Endothelial cell of umbilical vein (primary cell): ENCODE measurements at regions not wholly inside any gene's neighbourhood (a gene's known extent, or its start where the extent isn't known, plus 50 kb on each side); places are given as distances from the start of the nearest gene placed in this dataset.

Experiments used
- BruUV-seq: library from RNA; stranded (reverse); fragments of 400-500 nt; replicated peaks from 2 replicates; lab custom pipeline; 2021; lab: Mats Ljungman, UMichigan
- CTCF ChIA-PET: fragments of 300-600, 350-600 bp; sonication (Branson Sonifier 250); formaldehyde crosslinking; loops from one replicate; lab custom pipeline; 2021; ENCODE audit warnings: antibody characterized with exemption, inconsistent platforms; lab: Charles Lee
- POLR2A ChIA-PET: fragments of 300-600, 350-600 bp; sonication (Branson Sonifier 250); formaldehyde crosslinking; loops from one replicate; lab custom pipeline; 2021; ENCODE audit warnings: antibody characterized with exemption, inconsistent platforms; lab: Charles Lee
- DNase-seq: peaks from one replicate; pipeline ENCODE4 v3.0.0-alpha.2; 2011; ENCODE audit warnings: low read depth, low spot score
- FAIRE-seq: peaks from 2 replicates; lab custom pipeline; 2011; peaks lifted over from hg19 to GRCh38; lab: Jason Lieb, UNC
- H2AFZ ChIP-seq: 2 replicates; pipeline ENCODE4 v1.6.0; 2012; ENCODE audit warnings: low read depth, low read length, control low read depth, inconsistent platforms
- H3K27ac ChIP-seq: 2 replicates; pipeline ENCODE4 v1.5.1; 2011; ENCODE audit warnings: low read depth, mild to moderate bottlenecking, control low read depth, low read length, moderate library complexity; ENCODE audit not compliant: insufficient read depth
- H3K27me3 ChIP-seq, 2 experiments: 2 replicates each; pipeline versions ENCODE4 v1.6.0 to v1.6.1; 2011; ENCODE audit warnings: low read length in 2 of 2, mixed read lengths in 1 of 2; ENCODE audit not compliant: control insufficient read depth in 2 of 2, insufficient read depth in 2 of 2
- H3K36me3 ChIP-seq, 2 experiments: 2 replicates in 1 of 2; 3 replicates in 1 of 2; pipeline ENCODE4 v1.5.1; 2011; ENCODE audit warnings: low read length in 2 of 2, mild to moderate bottlenecking in 1 of 2, moderate library complexity in 1 of 2; ENCODE audit not compliant: control insufficient read depth in 2 of 2, insufficient read depth in 2 of 2; ENCODE audit errors: extremely low read depth in 1 of 2
- H3K4me1 ChIP-seq: 3 replicates; pipeline ENCODE4 v1.5.1; 2011; ENCODE audit warnings: mild to moderate bottlenecking, low read length; ENCODE audit not compliant: control insufficient read depth, insufficient read depth; ENCODE audit errors: extremely low read depth
- H3K4me2 ChIP-seq: 2 replicates; pipeline ENCODE4 v1.6.1; 2011; ENCODE audit warnings: low read length, control low read depth, mixed read lengths; ENCODE audit not compliant: insufficient read depth
- H3K4me3 ChIP-seq, 3 experiments: fragments of 200-600 bp in 1 of 3; sonication (generic), shearing (Covaris generic) in 1 of 3; replicated peaks in 1 of 3; 2 replicates each; pipeline ENCODE4 v1.5.1; 2011 to 2016; ENCODE audit warnings: control low read depth in 3 of 3, low read length in 3 of 3, mild to moderate bottlenecking in 2 of 3, inconsistent platforms in 1 of 3, low read depth in 1 of 3, moderate library complexity in 1 of 3; ENCODE audit not compliant: insufficient read depth in 1 of 3
- H3K79me2 ChIP-seq: 2 replicates; pipeline ENCODE4 v1.6.0; 2012; ENCODE audit warnings: low read length, inconsistent platforms; ENCODE audit not compliant: control insufficient read depth, insufficient read depth
- H3K9ac ChIP-seq: replicated peaks from 2 replicates; pipeline ENCODE3; 2011; ENCODE audit warnings: low read length, control low read depth; ENCODE audit not compliant: insufficient read depth; ENCODE audit errors: extremely low read depth
- H3K9me1 ChIP-seq: replicated peaks from 3 replicates; pipeline ENCODE4 v1.6.0; 2011; ENCODE audit warnings: mild to moderate bottlenecking, low read length; ENCODE audit not compliant: control insufficient read depth, insufficient read depth; ENCODE audit errors: extremely low read depth
- H3K9me3 ChIP-seq: replicated peaks from 2 replicates; pipeline ENCODE4 v1.5.1; 2012; ENCODE audit warnings: low read length, inconsistent platforms; ENCODE audit not compliant: control insufficient read depth, insufficient read depth
- H4K20me1 ChIP-seq: replicated peaks from 2 replicates; pipeline ENCODE3; 2011; ENCODE audit warnings: mild to moderate bottlenecking, low read length; ENCODE audit not compliant: control insufficient read depth, insufficient read depth; ENCODE audit errors: extremely low read depth
- CTCF ChIP-seq, 2 donors: IDR thresholded peaks; 1 replicate in 1 of 2; 2 replicates in 1 of 2; pipeline ENCODE4 v1.5.1; 2011; ENCODE audit warnings: low read length in 2 of 2, mild to moderate bottlenecking in 2 of 2, moderate library complexity in 2 of 2, control low read depth in 1 of 2, inconsistent platforms in 1 of 2, low read depth in 1 of 2; ENCODE audit not compliant: insufficient read depth in 1 of 2; ENCODE audit errors: extremely low read depth in 1 of 2
- EZH2 ChIP-seq: IDR thresholded peaks from 2 replicates; pipeline ENCODE4 v1.6.1; 2012; ENCODE audit warnings: borderline replicate concordance, low read depth, mild to moderate bottlenecking, moderate library complexity, low read length, inconsistent platforms; ENCODE audit not compliant: severe bottlenecking
- FOS ChIP-seq: IDR thresholded peaks from 2 replicates; pipeline ENCODE4 v1.6.1; 2011; ENCODE audit warnings: mild to moderate bottlenecking, low read length, moderate library complexity, borderline replicate concordance; ENCODE audit not compliant: insufficient read depth
- GATA2 ChIP-seq: IDR thresholded peaks from 2 replicates; pipeline ENCODE4 v1.7.0; 2011; ENCODE audit warnings: low read depth, mild to moderate bottlenecking, moderate library complexity, mixed read lengths, low read length; ENCODE audit not compliant: insufficient read length, insufficient read depth
- JUN ChIP-seq: IDR thresholded peaks from 2 replicates; pipeline ENCODE4 v1.6.1; 2011; ENCODE audit warnings: borderline replicate concordance, low read depth; ENCODE audit not compliant: insufficient read length, insufficient read depth
- MAX ChIP-seq: IDR thresholded peaks from 2 replicates; pipeline ENCODE4 v1.6.1; 2011; ENCODE audit not compliant: insufficient read depth, insufficient read length
- MYC ChIP-seq: IDR thresholded peaks from one replicate; pipeline ENCODE4 v1.6.1; 2011; ENCODE audit warnings: mild to moderate bottlenecking, low read depth, low read length
- POLR2A ChIP-seq: IDR thresholded peaks from 2 replicates; pipeline ENCODE4 v1.6.1; 2012; ENCODE audit warnings: low read depth, mild to moderate bottlenecking, control low read depth, low read length
- POLR2AphosphoS5 ChIP-seq: IDR thresholded peaks from 2 replicates; pipeline ENCODE4 v1.6.1; 2012; ENCODE audit warnings: low read depth, mild to moderate bottlenecking, control low read depth, low read length, moderate library complexity; ENCODE audit not compliant: insufficient read depth
- dilution Hi-C: fragments of 300-500 bp; cut with MboI; formaldehyde crosslinking; loops from one replicate; pipeline ENCODE4 v1.15.0; 2019; ENCODE audit warnings: low sequenced_read_pairs; ENCODE audit not compliant: extremely low pct_ligation_motif_present
- intact Hi-C: fragments of 100-400 bp; cut with micrococcal nuclease; formaldehyde crosslinking; loops from one replicate; pipeline ENCODE4 v1.10.0; 2022

GRCh38 chr9:73076970-73077369 lies 74.7 kb upstream of the ANXA1 start:
- dilution Hi-C loops (loop anchor here (25.0 kb wide), 1 partner anchor 215 kb away; no protein-coding TSS in a partner anchor), intact Hi-C loops (no loop called here)
- no TSS peak for BruUV-seq
- DNase-seq (no peak), FAIRE-seq (no peak)
- no peak overlapping the region for H2AFZ ChIP-seq
- no peak for TF ChIP-seq GATA2
- no peak for TF ChIP-seq JUN
- no peak for TF ChIP-seq POLR2AphosphoS5
- TF ChIP-seq MYC = no peak
- no peak for TF ChIP-seq MAX
- TF ChIP-seq EZH2 = no peak
- TF ChIP-seq POLR2A = no peak
- no peak for TF ChIP-seq CTCF (IDR thresholded peaks at IDR 0.05; ENCODE audit: extremely low read depth in 1 of 2, insufficient read depth in 1 of 2, low read depth in 1 of 2, low read length in 2 of 2)
- no peak for TF ChIP-seq FOS
- H3K9me3 ChIP-seq = no peaks in the 10 kb centered on the region
- ChIA-PET POLR2A (no interaction called here), CTCF (interaction anchor here (7.2 kb wide), 1 partner anchor 205 kb away, joined by 166 read pairs; no protein-coding TSS in a partner anchor)
- H3K36me3 ChIP-seq = no peaks in the 10 kb centered on the region
- H3K79me2 ChIP-seq = no peaks in the 10 kb centered on the region
- H3K4me2 ChIP-seq = no peak overlapping the region
- H4K20me1 ChIP-seq = no peaks in the 10 kb centered on the region
- H3K4me3 ChIP-seq = no peak overlapping the region
- H3K9ac ChIP-seq = no peak overlapping the region
- no peaks in the 10 kb centered on the region for H3K27me3 ChIP-seq
- H3K9me1 ChIP-seq = no peaks in the 10 kb centered on the region
- no peak overlapping the region for H3K27ac ChIP-seq
- H3K4me1 ChIP-seq = peaks cover 22% of the 10 kb centered on the region
